ENCODE measurements at regions not wholly inside any gene's neighbourhood (a gene's known extent, or its start where the extent isn't known, plus 50 kb on each side); places are given as distances from the start of the nearest gene placed in this dataset.

GRCh38 chr1:117681901-117682250 is 76.0 kb downstream of the TENT5C start:
- H3K36me3 ChIP-seq: no peaks in the 10 kb centered on the region
- no peak overlapping the region for H3K4me3 ChIP-seq
- H3K27me3 ChIP-seq: no peaks in the 10 kb centered on the region
- peak overlapping the region in 1 of 4 donors; percentile 24 for H3K27ac ChIP-seq
- no peak for DNase-seq
- peaks cover 0 to 35% (median 2%) of the 10 kb centered on the region in 4 donors for H3K4me1 ChIP-seq
- H3K9me3 ChIP-seq: no peaks in the 10 kb centered on the region
- TF ChIP-seq CTCF (IDR thresholded peaks at IDR 0.05) (no peak), POLR2A (IDR thresholded peaks at IDR 0.05) (no peak)

- DNase-seq: no peak
- Histone ChIP-seq H3K27me3 (no peaks in the 10 kb centered on the region), H3K36me3 (no peaks in the 10 kb centered on the region), H3K27ac (peak overlapping the region in 1 of 4 donors; percentile 24), H3K4me1 (peaks cover 0 to 35% (median 2%) of the 10 kb centered on the region in 4 donors), H3K4me3 (no peak overlapping the region), H3K9me3 (no peaks in the 10 kb centered on the region)
- no peak for TF ChIP-seq CTCF (IDR thresholded peaks at IDR 0.05)
- TF ChIP-seq POLR2A (IDR thresholded peaks at IDR 0.05): no peak
Observed at GRCh38 chr1:117682372-117682771, 76.5 kb downstream of the TENT5C start.

GRCh38 chr1:117683571-117684285 is 77.9 kb downstream of the TENT5C start:
- TF ChIP-seq CTCF (IDR thresholded peaks at IDR 0.05): no peak
- TF ChIP-seq POLR2A (IDR thresholded peaks at IDR 0.05): no peak
- H3K27me3 ChIP-seq: no peaks in the 10 kb centered on the region
- H3K27ac ChIP-seq: no peak overlapping the region
- H3K4me1 ChIP-seq: peaks cover 0 to 27% (median 2%) of the 10 kb centered on the region in 4 donors
- H3K9me3 ChIP-seq: no peaks in the 10 kb centered on the region
- H3K4me3 ChIP-seq: no peak overlapping the region
- DNase-seq: no peak
- H3K36me3 ChIP-seq: no peaks in the 10 kb centered on the region

DNA sequence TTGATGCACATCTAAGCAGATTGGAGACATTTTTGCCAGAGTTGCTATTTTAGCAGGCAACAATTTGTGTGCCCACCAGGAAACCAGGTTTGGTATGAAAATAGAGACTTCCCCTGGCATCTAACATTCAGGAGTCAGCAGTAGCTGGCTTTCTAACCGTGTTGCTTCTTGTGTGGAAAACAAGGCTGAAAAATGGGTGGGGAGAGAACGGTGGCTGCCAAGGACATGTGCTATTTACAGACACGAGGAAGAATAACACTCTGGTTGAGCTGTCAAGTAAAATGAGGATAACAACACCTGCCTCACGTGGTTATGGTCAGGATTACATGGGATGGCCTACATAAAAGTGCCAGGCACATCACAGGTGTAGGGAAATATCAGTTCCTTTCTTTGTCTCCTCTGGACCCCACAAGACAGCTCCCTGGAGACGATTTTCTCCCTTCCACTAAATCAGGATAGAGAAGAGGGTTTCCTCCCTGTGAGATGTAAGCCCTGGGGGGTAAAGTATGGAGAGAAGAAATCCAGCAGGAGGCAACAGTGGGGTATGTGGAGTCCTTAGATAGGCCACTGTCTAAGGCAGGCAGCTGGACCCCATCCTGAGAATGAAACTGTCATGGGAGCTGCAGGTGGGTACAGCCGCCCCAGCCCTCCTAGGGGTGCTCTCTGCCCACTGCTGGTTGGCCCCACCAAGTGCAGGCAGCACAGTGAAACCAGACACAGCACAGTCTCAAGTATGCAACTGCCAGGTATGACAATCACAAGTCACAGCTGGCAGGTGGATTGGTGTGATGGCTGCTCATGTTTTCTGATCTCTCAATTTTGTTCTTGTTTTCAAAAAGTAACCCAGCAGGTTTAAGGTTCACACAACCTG is 80.3 kb downstream of the TENT5C start:
- Histone ChIP-seq H3K36me3 (no peaks in the 10 kb centered on the region), H3K27me3 (no peaks in the 10 kb centered on the region), H3K9me3 (no peaks in the 10 kb centered on the region), H3K4me3 (no peak overlapping the region), H3K27ac (no peak overlapping the region), H3K4me1 (peaks cover 0 to 6% (median 0%) of the 10 kb centered on the region in 4 donors)
- TF ChIP-seq POLR2A (IDR thresholded peaks at IDR 0.05): no peak
- TF ChIP-seq CTCF (IDR thresholded peaks at IDR 0.05): no peak
- no peak for DNase-seq

GRCh38 chr1:117686907-117687306 is 81.1 kb downstream of the TENT5C start:
- no peaks in the 10 kb centered on the region for H3K27me3 ChIP-seq
- no peak for TF ChIP-seq POLR2A (IDR thresholded peaks at IDR 0.05)
- TF ChIP-seq CTCF (IDR thresholded peaks at IDR 0.05): no peak
- no peaks in the 10 kb centered on the region for H3K9me3 ChIP-seq
- H3K27ac ChIP-seq: no peak overlapping the region
- H3K4me3 ChIP-seq: no peak overlapping the region
- DNase-seq: no peak
- H3K4me1 ChIP-seq: no peaks in the 10 kb centered on the region
- H3K36me3 ChIP-seq: no peaks in the 10 kb centered on the region
